NCI-H526 treated with DMSO at 0.1 percent for 48 hours (cell line): ENCODE measurements at regions not wholly inside any gene's neighbourhood (a gene's known extent, or its start where the extent isn't known, plus 50 kb on each side); places are given as distances from the start of the nearest gene placed in this dataset.

Experiments used
- DNase-seq: peaks from one replicate; lab custom pipeline; 2025; lab: John Stamatoyannopoulos, UW

GRCh38 chr4:19401301-19402080 lies 850.2 kb upstream of the SLIT2 start:
- DNase-seq: no peak

- no peak for DNase-seq
These were observed 850.9 kb upstream of the SLIT2 start for GRCh38 chr4:19400820-19401219.

DNA sequence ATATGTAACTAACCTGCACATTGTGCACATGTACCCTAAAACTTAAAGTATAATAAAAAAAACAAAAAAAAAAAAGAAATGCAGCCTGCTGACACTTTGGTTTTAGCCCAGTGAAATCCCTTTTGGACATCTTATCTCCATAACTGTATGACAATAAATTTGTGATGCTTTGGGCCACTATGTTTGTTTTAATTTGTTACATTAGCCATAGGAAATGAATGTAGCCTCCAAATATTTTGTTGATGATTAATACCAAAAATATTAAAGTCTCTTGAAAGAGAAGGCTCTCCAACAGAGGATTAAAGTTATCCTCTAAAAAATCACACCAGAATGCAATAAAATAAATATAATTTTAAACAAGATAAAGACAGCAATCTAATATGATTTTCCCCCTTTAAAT lies 852.7 kb upstream of the SLIT2 start:
- no peak for DNase-seq

DNA sequence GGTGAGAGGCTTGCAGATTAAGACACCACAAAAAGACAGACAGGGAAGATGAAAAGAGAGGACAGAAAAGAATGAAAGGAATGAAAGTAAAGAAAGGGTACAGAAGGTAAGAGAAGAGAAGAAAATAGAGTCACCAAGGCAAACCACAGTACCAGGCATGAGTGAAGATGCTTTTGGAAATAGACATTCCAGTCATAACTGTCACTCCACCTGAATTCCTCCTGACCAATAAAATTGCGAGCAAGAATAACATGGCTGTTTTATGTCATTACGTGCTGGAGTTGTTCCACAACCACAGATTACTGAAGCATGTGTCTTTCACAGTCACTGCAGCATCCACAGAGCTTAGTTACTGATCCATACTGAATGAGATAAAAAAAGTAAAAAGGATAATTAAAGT lies 864.9 kb upstream of the SLIT2 start:
- DNase-seq: no peak

- no peak for DNase-seq
These were observed 868.5 kb upstream of the SLIT2 start for GRCh38 chr4:19382993-19383756.

GRCh38 chr4:19381068-19381467 lies 870.6 kb upstream of the SLIT2 start:
- no peak for DNase-seq

DNA sequence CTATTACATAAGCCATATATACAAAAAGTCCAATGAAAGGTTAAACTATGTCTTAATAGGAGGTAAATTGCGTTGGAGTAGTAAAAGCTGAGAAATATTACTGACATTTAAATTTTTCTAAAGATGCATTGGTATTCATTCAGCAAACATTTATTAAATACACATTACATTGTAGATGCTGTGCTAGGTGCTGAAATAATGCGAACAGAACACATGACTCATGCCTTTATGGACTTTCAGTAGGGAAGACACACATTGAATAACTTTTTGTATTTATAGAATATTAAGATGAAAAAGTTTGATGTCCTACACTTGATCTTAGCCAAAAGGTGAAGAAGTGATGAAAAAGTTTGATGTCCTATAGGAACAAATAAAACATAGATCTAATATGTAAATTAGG lies 871.1 kb upstream of the SLIT2 start:
- DNase-seq: no peak

DNA sequence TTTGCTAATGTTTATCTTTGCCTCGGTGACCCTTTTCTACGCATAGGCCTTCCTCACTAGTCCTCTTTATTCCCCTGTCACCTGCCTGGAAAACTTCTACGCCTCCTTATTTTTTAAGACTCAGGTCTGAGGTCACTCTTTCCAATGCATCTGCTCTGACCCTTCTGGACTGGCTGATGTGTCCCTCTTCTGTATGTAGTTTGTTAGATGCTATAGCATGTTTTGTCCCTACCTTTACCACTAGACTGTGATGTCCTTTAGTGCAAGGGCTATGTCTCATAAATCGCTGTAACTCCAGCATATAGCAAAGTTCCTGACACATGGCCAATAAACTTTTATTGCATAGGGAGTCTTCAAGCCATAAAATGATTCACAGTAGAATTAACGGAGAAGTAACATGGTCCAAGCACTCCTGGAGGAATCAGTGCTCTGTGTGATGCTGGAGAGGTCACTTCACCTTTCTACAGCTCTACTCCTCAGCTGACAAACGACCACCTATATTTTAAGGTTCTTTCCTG lies 872.5 kb upstream of the SLIT2 start:
- DNase-seq: no peak

DNA sequence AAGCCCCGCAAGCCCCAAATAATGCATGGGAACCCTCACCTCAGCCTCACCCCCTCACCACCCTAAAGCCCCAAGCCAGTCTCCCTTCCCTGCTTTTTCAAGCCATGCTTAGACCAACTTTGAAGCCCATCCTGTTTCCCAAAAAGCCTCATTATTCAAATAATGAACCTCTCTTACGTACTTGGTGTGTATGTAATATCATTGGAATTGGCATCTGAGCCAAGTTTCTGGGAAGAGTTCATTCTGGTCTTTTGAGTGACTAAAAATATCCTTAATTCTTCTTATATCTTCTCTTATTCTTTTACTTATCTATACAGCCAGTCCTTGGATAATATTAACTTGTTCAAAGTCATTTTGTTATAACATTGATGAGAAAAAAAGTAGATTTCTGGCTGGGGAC lies 875.8 kb upstream of the SLIT2 start:
- DNase-seq: no peak

- no peak for DNase-seq
These were observed 876.4 kb upstream of the SLIT2 start for GRCh38 chr4:19375136-19375804.

DNA sequence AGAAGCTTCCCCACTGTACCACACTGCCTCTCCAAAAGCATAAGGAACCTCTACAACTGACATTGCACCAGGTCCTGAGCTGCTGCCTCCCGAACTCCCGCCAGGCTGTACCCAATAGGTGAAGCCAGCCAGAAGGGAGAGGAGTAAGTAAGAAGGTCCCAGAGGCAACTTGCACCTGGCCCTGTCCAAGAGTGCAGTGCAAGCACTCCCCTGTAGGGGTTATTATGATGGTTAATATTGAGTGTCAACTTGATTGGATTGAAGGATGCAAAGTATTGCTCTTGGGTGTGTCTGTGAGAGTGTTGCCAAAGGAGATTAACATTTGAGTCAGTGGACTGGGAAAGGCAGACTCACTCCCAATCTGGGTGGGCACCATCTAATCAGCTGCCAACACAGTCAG lies 879.3 kb upstream of the SLIT2 start:
- no peak for DNase-seq

DNA sequence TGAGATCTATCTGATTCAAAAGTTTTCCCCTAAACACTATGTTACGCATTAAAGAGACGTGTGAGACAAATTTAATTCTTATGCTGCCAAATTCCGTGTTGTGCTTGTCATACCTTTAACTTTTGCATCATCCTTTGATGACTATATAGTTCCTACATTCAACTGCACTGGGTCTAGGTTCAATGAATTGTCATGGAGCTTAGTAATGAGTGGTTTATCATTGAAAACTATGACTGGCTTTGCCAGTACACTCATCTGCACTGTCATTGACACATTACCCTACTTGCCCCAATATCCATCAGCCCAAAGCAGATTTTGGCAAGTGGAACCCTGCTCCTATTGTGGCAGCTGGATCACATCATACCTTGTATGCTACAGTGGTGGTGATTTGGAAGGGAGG lies 882.9 kb upstream of the SLIT2 start:
- no peak for DNase-seq

GRCh38 chr4:19366916-19367315 lies 884.8 kb upstream of the SLIT2 start:
- DNase-seq: no peak

DNA sequence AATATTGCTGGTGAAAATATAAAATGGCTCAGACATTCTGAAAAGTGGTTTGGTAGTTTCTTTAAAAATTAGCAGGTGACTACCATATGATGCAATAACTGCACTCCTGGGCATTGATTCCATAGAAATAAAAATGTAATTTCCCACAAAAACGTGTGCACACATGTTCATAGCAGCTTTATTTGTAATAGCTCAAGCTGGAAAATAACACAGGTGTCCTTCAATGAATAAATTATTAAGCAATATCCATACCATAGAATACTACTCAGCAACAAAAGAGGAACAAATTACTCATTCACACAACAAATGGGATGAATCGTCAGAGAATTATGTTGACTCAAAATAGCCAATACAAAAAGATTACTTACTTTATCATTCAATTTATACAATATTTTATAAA lies 893.7 kb upstream of the SLIT2 start:
- DNase-seq: no peak

GRCh38 chr4:19349416-19349815 lies 902.3 kb upstream of the SLIT2 start:
- no peak for DNase-seq

GRCh38 chr4:19348746-19349145 lies 903.0 kb upstream of the SLIT2 start:
- DNase-seq: no peak

GRCh38 chr4:19346636-19347035 lies 905.1 kb upstream of the SLIT2 start:
- no peak for DNase-seq

GRCh38 chr4:19329631-19330030 lies 922.1 kb upstream of the SLIT2 start:
- no peak for DNase-seq

DNA sequence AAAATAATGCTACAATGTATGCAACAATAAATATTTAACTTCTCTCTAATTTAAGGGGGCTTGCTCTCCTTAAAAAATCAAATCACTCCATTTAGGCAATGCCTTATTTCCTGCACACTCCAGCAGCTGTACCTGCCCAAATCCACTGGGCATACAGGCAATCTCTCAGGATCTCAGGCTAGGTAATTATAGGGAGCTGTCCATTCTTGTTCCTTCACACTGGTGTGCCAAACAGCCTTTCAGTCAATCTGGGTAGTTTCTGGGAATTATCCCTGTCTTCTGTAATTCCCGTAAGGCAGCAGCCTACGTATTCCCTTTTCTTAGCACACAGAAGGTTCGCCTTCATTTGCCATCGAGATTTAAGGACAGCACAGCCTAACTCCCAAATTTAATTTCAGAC lies 922.6 kb upstream of the SLIT2 start:
- DNase-seq: no peak

GRCh38 chr4:19327364-19327763 lies 924.3 kb upstream of the SLIT2 start:
- no peak for DNase-seq

DNA sequence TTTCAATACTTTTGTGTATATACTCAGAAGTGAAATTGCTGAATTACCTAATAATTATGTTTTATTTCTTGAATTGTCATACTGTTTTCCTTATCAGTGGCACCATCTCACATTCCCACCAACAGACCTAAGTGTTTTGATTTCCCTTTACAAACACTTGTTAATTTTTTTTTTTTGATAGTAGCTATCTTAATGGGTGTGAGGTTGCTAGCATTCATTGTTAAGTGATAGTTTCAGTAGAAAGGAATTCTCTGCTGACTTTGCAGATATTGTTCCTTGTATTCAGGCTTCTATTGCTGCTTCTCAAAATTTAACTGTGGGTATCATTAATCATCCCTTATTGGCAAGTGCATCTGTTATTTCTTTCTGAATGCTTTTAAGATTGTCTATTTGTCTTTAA lies 927.5 kb upstream of the SLIT2 start:
- DNase-seq: no peak

DNA sequence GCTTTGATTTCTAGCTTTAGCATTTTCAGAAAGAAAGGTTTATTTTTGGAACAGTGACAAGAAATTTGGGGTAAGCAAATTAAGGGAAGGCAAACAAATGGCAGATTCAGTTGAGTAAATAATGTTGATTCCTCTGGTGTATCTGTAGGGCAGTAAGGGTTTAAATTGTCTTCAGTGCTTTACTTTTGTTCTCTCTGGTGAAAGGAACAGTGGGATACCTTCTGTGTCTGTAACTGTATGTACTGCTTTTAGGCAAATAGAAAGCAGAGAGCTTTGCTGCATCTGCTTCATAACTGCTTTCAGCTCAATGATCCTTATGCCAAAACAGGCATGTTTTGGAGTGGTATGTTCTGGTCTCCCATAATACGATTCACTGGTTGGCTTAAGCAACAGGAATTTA lies 932.1 kb upstream of the SLIT2 start:
- DNase-seq: no peak

DNA sequence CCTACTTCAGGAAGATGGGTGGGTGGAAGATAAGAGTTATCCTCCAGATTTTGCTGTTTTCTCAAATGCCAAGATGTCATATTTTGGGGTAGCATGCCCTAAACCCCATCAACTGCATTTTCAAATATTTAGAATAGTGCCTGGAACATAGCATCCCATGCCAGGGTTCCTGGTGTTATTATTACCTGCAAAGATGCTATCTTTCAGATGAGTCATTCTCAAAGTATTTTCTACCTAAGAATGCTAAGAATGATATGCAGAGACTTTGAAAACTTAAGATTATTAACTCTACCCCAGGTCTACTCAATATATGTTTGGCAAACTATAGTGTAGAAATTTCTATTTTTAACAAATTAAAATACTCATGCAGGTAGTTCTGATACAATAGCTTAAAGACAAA lies 934.3 kb upstream of the SLIT2 start:
- no peak for DNase-seq
